ENCODE measurements at regions not wholly inside any gene's neighbourhood (a gene's known extent, or its start where the extent isn't known, plus 50 kb on each side); places are given as distances from the start of the nearest gene placed in this dataset.

DNA sequence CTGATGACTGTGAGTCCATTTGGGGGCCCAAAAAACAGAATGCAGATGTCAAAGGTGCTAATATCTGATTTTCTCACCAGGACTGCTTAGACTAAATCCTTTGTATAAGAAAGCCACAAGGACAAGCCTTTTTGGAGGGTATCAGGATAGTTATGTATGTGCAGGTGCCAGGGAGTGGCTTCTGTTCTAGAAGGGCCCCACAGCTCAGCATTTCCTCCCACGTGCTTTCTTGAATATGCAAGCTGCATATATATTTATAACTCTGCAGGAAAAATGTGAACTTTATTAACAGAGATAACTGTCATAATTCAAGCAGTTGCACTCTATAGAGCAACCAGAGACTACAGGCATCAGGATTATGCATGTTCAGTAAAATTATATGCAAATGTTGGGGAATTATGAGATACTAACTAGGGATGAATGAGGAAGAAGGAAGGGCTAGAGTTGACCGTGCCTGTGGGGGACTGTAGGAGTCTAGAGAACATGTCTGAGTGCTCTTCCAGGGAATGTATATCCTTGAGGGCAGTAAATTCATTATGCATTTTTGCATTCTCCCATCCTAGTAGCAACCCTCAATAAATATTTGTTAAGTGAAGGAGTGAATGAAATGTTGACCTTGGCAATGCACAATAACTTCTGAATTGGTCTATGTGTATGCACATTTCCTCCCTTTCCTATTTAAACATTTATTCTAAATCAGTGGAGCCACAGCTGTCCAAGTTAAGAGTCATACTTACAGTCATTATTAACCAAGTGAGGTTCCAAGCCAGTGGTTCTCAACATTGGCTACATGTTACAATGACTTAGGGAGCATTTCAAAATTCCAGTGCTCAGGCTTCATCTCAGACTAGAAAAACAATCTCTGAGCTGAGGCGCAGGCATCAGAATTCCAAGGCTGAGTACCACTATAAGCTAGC lies 94.8 kb upstream of the ANKRD28 start:
- peak; percentile 7 for DNase-seq
- in situ Hi-C loops (cut with HindIII; ENCODE audit: low pct_ligation_motif_present, low sequenced_read_pairs): no loop called here
- TF ChIP-seq, protein P1, sequence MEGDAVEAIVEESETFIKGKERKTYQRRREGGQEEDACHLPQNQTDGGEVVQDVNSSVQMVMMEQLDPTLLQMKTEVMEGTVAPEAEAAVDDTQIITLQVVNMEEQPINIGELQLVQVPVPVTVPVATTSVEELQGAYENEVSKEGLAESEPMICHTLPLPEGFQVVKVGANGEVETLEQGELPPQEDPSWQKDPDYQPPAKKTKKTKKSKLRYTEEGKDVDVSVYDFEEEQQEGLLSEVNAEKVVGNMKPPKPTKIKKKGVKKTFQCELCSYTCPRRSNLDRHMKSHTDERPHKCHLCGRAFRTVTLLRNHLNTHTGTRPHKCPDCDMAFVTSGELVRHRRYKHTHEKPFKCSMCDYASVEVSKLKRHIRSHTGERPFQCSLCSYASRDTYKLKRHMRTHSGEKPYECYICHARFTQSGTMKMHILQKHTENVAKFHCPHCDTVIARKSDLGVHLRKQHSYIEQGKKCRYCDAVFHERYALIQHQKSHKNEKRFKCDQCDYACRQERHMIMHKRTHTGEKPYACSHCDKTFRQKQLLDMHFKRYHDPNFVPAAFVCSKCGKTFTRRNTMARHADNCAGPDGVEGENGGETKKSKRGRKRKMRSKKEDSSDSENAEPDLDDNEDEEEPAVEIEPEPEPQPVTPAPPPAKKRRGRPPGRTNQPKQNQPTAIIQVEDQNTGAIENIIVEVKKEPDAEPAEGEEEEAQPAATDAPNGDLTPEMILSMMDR (IDR thresholded peaks at IDR 0.05; ENCODE audit: low read depth, low read length, missing control alignments): no peak
- H3K27ac ChIP-seq: no peak overlapping the region
- no peaks in the 10 kb centered on the region for H3K27me3 ChIP-seq (replicated peaks)
- no peaks in the 10 kb centered on the region for H3K36me3 ChIP-seq (replicated peaks)
- H3K4me3 ChIP-seq (ENCODE audit: low read depth, low read length): no peak overlapping the region

DNA sequence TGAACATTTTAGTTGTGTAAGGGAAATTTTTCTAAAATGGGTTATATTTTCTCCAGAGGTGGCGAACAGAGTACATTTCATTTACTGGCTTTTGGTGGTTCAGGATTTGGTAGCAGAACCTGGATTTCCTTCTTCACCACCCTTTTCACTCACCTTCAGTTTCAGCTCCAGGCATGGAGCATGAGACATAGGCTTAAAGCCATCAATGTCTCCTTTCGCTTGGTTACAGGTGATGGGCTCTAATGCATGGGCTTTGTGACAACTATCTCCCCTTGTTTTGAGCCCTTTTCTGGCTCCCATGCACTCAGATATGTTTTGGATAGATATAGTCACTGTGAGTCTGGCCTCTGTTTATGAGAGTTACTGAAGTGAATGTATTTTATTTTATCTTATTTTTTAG lies 96.6 kb upstream of the ANKRD28 start:
- TF ChIP-seq, protein P1 (IDR thresholded peaks at IDR 0.05; ENCODE audit: low read depth, low read length, missing control alignments): no peak
- no peak for DNase-seq
- Histone ChIP-seq H3K36me3 (replicated peaks) (no peaks in the 10 kb centered on the region), H3K27me3 (replicated peaks) (no peaks in the 10 kb centered on the region), H3K4me3 (ENCODE audit: low read depth, low read length) (no peak overlapping the region), H3K27ac (no peak overlapping the region)
- in situ Hi-C loops (cut with HindIII; ENCODE audit: low pct_ligation_motif_present, low sequenced_read_pairs): no loop called here

DNA sequence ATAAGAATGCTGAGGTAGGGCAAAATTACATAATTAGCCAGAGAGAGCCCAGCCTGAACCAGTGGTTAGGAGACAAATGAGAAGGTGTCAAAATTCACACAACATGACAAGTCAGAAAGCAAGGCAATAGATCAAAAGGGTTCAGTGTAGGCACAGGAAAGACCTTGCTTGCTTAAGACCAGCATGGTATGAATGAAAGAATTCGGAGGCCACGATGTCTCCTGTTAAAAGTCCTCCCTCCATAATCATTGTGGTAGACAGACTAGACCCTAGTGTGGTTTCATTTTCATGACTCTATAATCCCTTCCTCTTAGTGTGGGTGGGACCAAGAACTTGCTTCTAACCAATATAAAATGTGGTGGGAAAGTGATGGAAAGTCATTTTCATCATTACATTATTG lies 98.7 kb upstream of the ANKRD28 start:
- H3K27me3 ChIP-seq (replicated peaks): no peaks in the 10 kb centered on the region
- H3K36me3 ChIP-seq (replicated peaks): no peaks in the 10 kb centered on the region
- no peak overlapping the region for H3K4me3 ChIP-seq (ENCODE audit: low read depth, low read length)
- in situ Hi-C loops (cut with HindIII; ENCODE audit: low pct_ligation_motif_present, low sequenced_read_pairs): no loop called here
- TF ChIP-seq, protein P1 (IDR thresholded peaks at IDR 0.05; ENCODE audit: low read depth, low read length, missing control alignments): no peak
- no peak for DNase-seq
- no peak overlapping the region for H3K27ac ChIP-seq

DNA sequence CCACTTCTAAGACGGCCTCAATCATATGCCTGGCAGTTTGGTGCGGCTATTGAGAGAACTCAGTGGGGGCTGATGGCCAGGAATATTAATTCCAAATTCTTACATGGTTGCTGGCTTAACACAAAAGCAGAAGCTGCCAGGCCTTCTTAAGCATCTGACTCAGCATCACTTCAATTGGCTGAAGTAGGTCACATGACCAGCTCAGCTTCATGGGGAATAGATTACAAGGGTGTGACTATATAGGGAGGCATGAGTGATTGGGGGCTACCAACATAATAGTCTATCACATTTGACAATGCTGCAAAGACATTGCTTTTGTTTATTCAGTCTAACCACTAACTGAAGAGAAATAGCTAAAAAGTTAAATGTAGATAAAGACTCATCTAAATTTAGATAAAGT lies 101.6 kb upstream of the ANKRD28 start:
- TF ChIP-seq, protein P1 (IDR thresholded peaks at IDR 0.05; ENCODE audit: low read depth, low read length, missing control alignments): no peak
- Histone ChIP-seq H3K27me3 (replicated peaks) (no peaks in the 10 kb centered on the region), H3K4me3 (ENCODE audit: low read depth, low read length) (no peak overlapping the region), H3K27ac (no peak overlapping the region), H3K36me3 (replicated peaks) (no peaks in the 10 kb centered on the region)
- DNase-seq: peak; percentile 69
- in situ Hi-C loops (cut with HindIII; ENCODE audit: low pct_ligation_motif_present, low sequenced_read_pairs): no loop called here

DNA sequence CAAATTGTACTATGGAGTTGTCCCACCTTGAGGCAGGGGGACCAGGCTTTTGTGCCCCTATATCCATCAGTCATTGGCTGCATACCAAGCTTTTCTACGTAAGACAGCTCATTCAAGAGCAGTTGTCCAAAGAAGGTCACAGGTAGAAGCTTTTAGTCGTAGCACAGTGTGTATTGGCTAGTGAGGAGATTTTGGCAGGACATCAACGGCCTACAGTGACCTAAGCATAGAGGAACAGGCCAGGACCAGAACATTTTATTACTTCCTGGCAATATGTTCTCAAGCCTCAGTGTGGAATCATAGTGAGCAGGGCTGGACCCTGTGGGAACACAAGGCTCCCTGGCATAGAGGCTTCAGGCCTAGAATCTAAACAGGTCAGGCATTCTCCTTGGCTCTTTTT lies 105.4 kb upstream of the ANKRD28 start:
- Histone ChIP-seq H3K27ac (no peak overlapping the region), H3K27me3 (replicated peaks) (no peaks in the 10 kb centered on the region), H3K4me3 (ENCODE audit: low read depth, low read length) (no peak overlapping the region), H3K36me3 (replicated peaks) (no peaks in the 10 kb centered on the region)
- in situ Hi-C loops (cut with HindIII; ENCODE audit: low pct_ligation_motif_present, low sequenced_read_pairs): no loop called here
- no peak for DNase-seq
- TF ChIP-seq, protein P1 (IDR thresholded peaks at IDR 0.05; ENCODE audit: low read depth, low read length, missing control alignments): no peak
